ENCODE measurements at regions not wholly inside any gene's neighbourhood (a gene's known extent, or its start where the extent isn't known, plus 50 kb on each side); places are given as distances from the start of the nearest gene placed in this dataset.
"Not testable (repeated sequence)": the region's sequence is repeated elsewhere in the genome, so short reads cannot be mapped to it uniquely, and the experiment has no call there.

GRCh38 chr13:21246761-21247452, 70.4 kb downstream of the MRPL57 start:
- TF ChIP-seq, protein P1, sequence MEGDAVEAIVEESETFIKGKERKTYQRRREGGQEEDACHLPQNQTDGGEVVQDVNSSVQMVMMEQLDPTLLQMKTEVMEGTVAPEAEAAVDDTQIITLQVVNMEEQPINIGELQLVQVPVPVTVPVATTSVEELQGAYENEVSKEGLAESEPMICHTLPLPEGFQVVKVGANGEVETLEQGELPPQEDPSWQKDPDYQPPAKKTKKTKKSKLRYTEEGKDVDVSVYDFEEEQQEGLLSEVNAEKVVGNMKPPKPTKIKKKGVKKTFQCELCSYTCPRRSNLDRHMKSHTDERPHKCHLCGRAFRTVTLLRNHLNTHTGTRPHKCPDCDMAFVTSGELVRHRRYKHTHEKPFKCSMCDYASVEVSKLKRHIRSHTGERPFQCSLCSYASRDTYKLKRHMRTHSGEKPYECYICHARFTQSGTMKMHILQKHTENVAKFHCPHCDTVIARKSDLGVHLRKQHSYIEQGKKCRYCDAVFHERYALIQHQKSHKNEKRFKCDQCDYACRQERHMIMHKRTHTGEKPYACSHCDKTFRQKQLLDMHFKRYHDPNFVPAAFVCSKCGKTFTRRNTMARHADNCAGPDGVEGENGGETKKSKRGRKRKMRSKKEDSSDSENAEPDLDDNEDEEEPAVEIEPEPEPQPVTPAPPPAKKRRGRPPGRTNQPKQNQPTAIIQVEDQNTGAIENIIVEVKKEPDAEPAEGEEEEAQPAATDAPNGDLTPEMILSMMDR (IDR thresholded peaks at IDR 0.05; ENCODE audit: low read depth, low read length) = no peak
- DNase-seq (ENCODE audit: extremely low read depth, low read depth) = no peak

DNA sequence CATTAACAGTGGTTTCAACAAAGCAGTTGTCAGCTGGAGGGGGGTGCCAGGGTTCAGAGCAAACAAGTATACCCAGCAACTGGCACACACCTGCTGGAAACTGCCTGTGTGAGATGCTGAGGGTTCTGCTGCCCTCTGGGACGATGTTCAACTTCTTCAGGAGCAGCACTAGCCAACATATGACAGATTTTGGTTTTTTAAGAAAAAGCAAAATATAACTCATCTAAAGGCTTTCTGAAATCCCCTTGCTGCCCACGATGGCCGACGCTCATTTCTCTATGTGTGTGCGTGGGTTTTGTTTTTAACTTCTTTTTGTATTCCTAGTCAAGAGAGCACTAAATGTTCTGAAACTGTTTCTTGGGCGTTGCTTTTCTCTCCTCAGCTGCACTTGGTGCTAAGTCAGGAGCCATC, 79.9 kb downstream of the MRPL57 start:
- TF ChIP-seq, protein P1 (IDR thresholded peaks at IDR 0.05; ENCODE audit: low read depth, low read length) = no peak
- DNase-seq (ENCODE audit: extremely low read depth, low read depth) = no peak

DNA sequence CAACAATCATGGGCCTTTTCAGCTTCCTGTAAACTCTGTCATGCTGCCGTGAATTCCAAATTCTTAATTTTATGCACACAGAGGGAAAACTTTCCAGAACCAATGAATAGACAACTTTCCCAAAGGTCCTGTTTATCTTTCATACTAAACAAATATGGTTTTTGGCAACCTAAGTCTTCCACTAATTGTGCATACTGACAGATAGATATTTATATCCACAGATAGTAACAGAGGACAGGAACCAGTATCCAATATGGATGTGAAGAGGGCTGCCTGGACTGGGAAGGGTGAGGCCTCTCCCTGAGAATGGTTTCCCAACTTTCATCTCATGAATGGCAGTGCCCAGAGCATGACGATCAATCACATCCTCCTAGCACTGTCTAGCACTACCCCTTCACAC, 80.4 kb downstream of the MRPL57 start:
- TF ChIP-seq, protein P1 (IDR thresholded peaks at IDR 0.05; ENCODE audit: low read depth, low read length) = no peak
- no peak for DNase-seq (ENCODE audit: extremely low read depth, low read depth)

GRCh38 chr13:21259571-21260455, 83.4 kb downstream of the MRPL57 start:
- no peak for DNase-seq (ENCODE audit: extremely low read depth, low read depth)
- TF ChIP-seq, protein P1 (IDR thresholded peaks at IDR 0.05; ENCODE audit: low read depth, low read length) = no peak

DNA sequence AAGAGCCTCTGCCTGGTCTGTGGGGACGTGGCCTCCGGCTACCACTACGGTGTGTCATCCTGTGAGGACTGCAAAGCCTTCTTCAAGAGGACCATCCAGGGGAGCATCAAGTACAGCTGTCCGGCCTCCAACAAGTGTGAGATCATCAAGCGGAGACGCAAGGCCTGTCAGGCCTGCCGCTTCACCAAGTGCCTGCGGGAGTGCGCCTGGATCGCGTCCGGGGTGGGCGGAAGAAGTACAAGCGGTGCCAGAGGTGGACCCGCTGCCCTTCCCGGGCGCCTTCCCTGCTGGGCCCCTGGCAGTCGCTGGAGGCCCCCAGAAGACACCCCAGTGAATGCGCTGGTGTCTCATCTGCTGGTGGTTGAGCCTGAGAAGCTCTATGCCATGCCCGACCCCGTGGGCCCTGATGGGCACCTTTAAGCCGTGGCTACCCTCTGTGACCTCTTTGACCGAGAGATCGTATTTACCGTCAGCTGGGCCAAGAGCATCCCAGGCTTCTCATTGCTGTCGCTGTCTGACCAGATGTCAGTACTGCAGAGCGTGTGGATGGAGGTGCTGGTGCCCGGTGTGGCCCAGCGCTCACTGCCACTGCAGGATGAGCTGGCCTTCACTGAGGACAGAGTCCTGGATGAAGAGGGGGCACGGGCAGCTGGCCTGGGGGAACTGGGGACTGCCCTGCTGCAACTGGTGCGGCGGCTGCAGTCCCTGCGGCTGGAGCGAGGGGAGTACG, 84.3 kb downstream of the MRPL57 start:
- DNase-seq (ENCODE audit: extremely low read depth, low read depth) = not testable (repeated sequence)

- not testable (repeated sequence) for DNase-seq (ENCODE audit: extremely low read depth, low read depth)
Measured at GRCh38 chr13:21261487-21262216, 85.2 kb downstream of the MRPL57 start.

GRCh38 chr13:21263909-21264308, 87.5 kb downstream of the MRPL57 start:
- DNase-seq (ENCODE audit: extremely low read depth, low read depth) = not testable (repeated sequence)

DNA sequence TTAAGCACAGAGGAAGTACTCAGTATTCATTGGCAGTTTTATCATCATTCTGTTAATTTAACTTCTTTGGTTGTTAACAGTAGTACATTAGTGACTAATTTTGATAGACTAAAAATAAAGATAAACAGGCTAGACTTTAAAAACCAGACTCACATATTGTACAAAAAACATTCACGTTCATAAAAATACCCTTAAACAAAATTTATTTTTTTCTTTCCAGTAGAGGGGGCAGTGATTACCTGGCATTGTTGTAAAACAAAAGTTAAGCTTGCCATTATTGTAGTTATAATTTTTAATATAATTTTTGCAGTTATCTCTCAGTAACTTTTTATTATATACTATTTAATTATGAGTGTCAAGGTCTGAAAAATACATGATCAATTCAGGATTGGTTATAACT, 92.0 kb downstream of the MRPL57 start:
- not testable (repeated sequence) for DNase-seq (ENCODE audit: extremely low read depth, low read depth)

DNA sequence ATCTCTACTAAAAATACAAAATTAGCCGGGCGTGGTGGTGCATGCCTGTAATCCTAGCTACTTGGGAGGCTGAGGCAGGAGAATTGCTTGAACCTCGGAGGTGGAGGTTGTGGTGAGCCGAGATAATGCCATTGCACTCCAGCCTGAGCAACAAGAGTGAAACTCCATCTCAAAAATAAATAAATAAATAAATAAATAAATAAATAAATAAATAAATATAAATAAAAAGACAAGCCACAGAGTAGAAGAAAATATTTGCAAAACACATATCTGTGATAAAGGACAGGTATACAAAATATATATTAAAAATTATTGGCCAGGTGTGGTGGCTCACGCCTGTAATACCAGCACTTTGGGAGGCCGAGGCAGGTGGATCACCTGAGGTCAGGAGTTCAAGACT, 96.0 kb downstream of the MRPL57 start:
- DNase-seq (ENCODE audit: extremely low read depth, low read depth) = not testable (repeated sequence)

DNA sequence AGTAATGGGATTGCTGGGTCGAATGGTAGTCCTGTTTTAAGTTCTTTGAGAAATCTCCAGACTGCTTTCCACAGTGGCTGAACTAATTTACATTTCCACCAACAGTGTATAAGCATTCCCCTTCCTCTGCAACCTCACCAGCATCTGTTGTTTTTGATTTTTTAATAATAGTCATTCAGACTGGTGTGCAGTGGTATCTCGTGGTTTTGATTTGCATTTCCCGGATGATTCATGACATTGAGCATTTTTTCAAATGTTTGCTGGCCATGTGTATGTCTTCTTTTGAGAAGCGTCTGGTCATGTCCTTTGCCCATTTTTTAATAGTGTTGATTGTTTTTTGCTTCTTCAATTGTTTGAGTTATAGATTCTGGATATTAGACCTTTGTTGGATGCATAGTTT, 98.0 kb downstream of the MRPL57 start:
- not testable (repeated sequence) for DNase-seq (ENCODE audit: extremely low read depth, low read depth)

All from AG09319 (cell line).